Activated CD8-positive, alpha-beta memory T cell treated with anti-CD3 and anti-CD28 coated beads for 48 hours (primary cell): ENCODE measurements at regions not wholly inside any gene's neighbourhood (a gene's known extent, or its start where the extent isn't known, plus 50 kb on each side); places are given as distances from the start of the nearest gene placed in this dataset.

Experiments
- DNase-seq, 3 experiments: peaks; one replicate each; pipeline ENCODE4 v3.0.0-alpha.2; 2020; ENCODE audit warnings: low read depth in 2 of 3, low spot score in 2 of 3

DNA sequence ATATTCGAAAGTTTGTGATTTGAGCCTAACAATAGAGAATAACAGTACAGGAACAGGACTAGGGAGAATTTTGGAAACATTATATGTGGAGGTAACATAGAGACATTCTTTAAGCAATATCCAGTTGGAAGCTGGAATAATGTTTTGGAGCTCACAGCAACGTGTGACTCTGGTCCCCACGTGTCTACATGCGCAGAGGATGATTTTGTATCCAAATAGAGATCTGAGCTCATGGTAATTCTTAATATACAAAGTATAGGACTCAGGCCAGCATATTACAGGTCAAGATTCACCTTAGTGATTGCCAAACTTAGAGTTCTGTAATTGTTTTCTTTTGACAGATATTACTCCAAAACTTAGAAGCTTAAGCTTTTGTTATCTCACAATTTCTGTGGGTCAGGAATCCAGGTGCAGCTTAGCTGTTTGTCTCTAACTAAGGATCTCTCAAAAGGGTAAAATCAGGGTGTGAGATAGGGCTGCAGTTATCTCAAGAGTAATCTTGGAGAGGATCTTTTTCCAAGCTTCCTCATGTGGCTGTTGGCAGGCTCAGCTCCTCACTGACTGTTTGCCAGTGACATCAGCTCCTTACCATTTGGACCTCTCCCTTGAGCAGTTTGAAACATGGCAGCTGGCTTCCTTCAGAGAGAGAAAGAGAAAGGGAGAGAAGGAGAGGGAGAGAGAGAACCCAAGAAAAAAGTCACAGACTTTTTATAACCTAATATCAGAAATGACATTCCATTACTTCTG, 272.0 kb upstream of the ZNF462 start:
- no peak for DNase-seq

DNA sequence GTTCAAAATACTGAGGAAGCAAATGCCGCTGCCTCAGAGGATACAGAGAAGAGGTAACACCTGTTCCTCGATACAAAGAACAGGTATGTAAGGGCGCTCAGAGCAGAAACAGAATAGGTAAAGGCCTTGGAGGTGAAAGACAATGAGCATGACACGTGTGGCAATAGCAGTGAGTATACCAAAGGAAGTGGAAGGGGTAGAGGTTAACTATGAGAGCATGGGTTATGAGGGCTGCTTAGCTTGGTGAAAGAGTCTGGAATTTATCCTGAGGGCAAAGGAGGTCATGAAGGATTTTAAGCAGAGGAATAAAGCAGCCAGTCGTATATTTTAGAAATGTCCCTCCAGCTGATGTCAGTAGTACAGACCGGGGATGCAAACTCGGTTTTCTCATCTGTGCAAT, 269.8 kb upstream of the ZNF462 start:
- DNase-seq: no peak

DNA sequence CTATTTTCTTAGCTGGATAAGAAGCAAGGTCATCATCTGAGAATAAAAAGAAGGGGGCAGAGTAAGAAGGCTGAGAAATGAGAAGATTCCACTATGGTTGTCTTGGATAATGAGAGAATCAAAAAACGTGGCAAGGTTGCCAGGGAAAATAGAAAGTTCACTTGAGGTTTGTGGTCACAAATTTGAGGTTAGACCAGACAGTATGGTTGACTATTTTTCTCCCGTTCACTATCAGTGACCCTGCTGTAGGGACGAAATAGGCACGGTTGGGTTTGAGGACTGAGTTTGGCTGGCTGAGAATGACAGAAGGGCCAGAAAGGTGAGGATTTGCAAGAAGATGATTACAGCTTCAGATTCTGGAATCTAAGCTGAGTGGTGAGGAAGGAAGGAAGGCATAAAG, 266.0 kb upstream of the ZNF462 start:
- DNase-seq: no peak

DNA sequence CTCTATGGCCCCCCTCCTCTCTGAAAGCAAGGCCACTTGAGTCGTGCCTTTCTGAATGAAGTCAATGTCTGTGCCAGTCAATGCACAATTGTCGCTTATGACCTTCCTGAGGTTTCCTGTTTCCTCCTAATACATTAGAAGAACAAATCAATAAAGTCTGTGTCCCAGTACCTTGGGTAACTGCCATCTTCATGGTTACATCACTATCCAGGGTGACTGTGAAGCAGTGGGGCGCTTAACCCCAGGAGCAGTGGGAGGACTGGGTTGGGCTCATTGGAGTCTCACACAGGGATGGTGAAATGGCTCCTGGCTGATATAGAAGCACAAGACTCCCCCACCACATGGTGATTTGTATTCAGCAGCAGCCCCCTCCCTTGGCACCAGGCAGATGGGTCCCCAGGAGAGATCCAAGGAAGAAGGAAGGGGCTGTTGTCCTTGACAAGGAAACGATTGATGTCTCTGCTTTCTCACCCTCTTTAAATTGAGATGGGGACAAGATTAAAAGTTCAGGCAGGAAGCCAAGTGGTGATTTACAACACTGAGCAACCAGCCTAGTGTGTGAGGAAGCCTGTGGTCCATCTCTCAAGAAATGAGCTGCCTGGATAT, 261.9 kb upstream of the ZNF462 start:
- no peak for DNase-seq

GRCh38 chr9:106602344-106602743, 260.6 kb upstream of the ZNF462 start:
- DNase-seq: no peak

GRCh38 chr9:106613250-106613737, 249.7 kb upstream of the ZNF462 start:
- DNase-seq: no peak

DNA sequence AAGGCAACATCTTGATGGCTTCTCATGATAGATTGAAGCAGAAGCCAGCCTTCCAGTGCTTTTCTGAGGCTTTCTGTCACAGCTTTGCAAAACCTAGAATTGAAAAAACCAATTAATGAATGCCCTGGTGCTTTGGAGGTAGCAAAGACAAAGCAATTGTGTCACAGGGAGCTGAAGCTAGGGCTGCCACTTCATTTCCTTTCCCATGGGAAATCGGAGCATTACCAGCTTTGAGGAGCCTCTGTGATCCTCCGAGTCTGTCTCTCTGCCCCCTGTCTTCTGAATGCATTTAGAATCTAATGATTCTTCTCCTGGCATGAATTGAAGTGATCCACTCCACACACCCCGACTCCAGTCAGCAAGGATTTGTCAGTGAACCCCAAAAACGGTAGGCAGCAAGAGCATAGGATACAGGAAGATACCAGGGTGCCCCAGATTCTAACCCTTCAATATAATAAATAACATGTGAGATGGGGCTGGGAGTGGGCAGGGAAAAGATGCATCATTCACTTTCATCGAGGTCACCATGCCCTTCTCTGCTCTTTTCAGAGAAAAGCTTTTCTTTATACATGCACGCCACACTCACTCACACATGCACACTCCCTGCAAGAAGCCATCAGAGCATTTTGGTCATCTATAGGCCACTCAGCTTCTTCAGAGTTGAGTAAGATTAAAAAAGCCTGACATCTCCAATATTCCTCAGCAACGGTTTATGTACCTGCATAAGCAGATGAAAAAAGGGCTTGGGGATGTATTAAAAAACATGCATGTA, 247.7 kb upstream of the ZNF462 start:
- DNase-seq: no peak

DNA sequence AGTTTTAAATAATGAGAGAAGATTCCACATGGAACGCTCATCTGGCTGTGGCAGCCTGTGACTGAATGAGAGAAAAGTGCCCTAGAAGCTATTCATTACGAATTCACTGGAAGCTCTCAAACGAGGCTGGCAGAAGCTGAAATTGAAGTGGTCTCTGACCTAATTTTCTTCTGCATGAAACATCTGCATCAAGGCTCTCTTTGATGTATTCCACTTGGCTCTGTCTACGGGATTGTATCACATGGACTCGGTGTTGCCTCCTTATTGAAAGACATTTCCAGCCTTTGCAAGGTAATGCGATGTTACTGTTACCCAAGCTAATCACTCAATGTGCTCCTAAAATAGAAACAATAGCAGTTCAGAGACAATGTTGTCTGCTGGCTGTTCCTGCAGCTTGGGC, 246.9 kb upstream of the ZNF462 start:
- no peak for DNase-seq

- DNase-seq: no peak
Observed at GRCh38 chr9:106616851-106617345, 246.1 kb upstream of the ZNF462 start.

GRCh38 chr9:106619211-106619610, 243.8 kb upstream of the ZNF462 start:
- no peak for DNase-seq

- no peak for DNase-seq
Observed at GRCh38 chr9:106620081-106620480, 242.9 kb upstream of the ZNF462 start.

DNA sequence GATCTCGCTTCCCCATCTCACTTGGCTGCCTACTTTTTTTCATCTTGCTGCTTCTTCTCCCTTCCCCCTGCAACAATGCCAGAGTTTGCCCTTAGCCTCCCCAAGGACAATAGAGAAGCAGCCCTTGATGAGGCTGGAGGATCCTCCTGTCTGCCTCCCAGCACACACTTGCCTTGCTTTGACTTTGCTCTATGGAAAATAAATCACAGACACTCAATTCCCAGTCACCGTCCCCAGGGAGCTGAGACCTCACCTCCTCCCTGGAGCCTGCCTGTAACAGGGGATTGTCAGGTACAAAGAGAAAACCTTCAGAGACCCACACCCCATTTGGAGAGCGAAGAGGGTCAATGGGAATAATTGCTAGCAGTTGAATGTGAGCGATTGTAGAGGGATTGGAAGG, 242.1 kb upstream of the ZNF462 start:
- DNase-seq: no peak

- DNase-seq: no peak
Observed at GRCh38 chr9:106621313-106622163, 241.4 kb upstream of the ZNF462 start.

GRCh38 chr9:106622164-106622487, 240.8 kb upstream of the ZNF462 start:
- DNase-seq: no peak

- no peak for DNase-seq
Observed at GRCh38 chr9:106623558-106623957, 239.4 kb upstream of the ZNF462 start.

DNA sequence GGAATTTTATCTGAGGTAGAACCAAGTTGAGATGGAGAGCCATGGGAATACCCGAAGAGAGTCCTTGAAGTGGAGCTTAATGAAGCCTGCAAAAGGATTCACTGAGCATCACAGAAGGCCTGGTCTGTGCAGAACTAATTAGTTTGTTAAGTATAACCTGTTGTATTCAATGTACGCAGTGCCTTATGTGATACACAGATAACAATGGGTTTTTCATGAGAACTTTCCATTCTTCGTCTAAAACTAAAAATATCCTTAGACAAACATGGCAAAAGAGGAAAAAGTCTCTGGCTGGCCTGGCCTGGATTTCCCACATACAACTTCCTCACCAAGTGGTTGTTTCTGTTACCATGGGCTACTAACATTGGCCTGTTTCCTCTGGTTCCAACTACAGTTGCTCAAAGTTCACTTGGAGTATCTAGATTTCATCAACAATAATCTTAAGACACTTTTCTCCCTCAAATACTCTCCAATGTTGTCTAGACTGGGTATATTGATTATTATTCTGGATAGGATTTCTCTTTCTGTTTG, 237.6 kb upstream of the ZNF462 start:
- DNase-seq: no peak

DNA sequence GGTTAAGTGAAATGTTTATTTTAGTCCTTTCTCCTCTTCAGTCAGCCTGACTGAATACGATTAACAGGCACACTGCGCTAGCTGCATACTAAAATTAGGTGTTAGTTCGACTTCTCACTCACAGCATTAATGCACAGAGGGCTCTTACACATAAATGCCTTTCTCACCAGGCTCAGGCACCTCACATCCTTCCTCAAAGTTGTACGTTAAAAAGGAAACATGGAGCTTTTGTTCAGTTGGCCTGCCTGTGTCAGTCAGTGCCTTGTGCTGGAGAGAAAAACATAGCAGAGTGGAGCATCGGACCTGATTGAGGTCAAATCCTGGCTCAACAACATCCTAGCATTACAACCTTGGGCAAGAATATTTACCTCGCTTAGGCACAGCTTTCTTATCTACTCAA, 236.0 kb upstream of the ZNF462 start:
- no peak for DNase-seq

DNA sequence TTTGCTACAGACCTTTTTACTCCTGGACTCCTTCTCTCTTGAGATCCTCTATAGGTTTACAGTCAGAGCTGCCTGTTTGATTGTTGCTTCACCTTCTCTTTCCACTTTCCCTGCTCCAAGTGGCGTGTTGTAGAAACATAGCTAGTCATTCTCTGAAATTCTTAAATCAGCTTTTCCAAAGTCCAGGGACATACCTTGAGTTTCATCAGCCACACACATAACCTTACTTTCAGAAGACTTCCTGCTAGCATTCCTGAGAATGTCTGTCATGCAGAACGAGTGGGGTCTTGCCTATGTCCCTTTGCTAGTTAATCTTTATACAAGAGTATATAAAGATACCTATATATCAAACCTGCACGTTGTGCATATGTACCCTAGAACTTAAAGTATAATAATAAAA, 230.3 kb upstream of the ZNF462 start:
- no peak for DNase-seq

DNA sequence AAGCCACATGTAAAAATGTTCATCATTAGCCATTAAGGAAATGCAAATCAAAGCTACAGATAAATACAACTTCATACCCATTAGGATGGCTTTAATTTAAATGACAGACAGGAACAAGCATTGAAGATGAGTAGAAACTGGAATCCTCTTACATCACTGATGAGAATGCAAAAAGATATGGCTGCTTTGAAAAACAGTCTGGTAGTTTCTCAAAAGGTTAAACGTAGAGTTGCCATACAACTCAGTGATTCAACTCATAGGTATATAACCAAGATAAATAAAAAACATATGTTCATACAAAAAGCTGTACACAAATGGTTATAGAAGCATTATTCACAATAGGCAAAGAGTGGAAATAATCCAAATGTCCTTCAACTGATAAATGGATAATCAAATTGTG, 228.8 kb upstream of the ZNF462 start:
- DNase-seq: no peak

DNA sequence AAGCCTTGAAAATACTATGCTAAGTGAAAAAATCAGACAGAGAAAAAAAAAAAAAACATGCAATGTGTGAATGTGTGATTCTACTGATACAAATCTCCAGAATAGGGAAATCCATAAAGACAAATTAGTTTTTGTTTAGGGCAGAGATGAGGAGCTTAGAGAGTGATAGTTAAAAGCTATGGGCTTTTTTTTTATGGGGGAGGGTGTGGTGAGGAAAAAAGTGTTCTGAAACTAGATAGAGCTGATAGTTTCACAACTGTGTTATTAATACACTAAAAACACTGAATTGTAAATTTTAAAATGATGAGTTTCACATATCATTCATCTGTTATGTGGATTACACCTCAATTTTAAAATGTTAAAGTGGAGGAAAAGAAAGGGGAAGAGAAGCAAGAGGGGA, 228.3 kb upstream of the ZNF462 start:
- no peak for DNase-seq

DNA sequence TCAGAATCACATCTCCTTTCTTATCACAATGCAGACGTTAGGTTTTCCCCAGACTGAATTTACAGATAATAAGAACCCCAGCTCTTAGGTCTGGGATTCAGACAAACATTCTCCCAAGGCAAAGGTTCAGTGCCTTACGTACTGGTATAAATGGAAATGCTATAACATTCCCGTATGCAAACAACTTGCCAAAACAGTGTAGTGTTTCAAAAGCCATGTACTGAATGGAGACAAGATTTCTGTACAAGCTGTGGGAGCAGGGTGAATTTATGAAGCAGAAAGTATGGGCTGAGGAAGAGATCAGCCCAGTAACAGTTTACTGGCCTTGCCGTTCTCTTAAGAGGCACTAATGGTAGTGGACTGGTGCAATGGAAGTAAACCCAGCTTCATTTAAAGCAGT, 225.5 kb upstream of the ZNF462 start:
- no peak for DNase-seq
